Fibroblast of lung (primary cell): ENCODE measurements at regions not wholly inside any gene's neighbourhood (a gene's known extent, or its start where the extent isn't known, plus 50 kb on each side); places are given as distances from the start of the nearest gene placed in this dataset.

Source experiments
- DNase-seq, 2 donors: peaks; one replicate each; pipeline versions ENCODE4 v3.0.0 to v3.0.0-alpha.2; 2010; ENCODE audit warnings: low read depth in 2 of 2
- H2AFZ ChIP-seq: 2 replicates; pipeline ENCODE4 v1.5.1; 2012; ENCODE audit warnings: low read length, control low read depth, inconsistent platforms
- H3K27ac ChIP-seq: 2 replicates; pipeline ENCODE4 v1.5.1; 2011; ENCODE audit warnings: low read length, control low read depth; ENCODE audit not compliant: insufficient read depth
- H3K27me3 ChIP-seq: 2 replicates; pipeline ENCODE4 v1.5.1; 2011; ENCODE audit warnings: mild to moderate bottlenecking, low read length; ENCODE audit not compliant: control insufficient read depth, insufficient read depth
- H3K36me3 ChIP-seq: 2 replicates; pipeline ENCODE4 v1.5.1; 2011; ENCODE audit warnings: low read length; ENCODE audit not compliant: control insufficient read depth, insufficient read depth
- H3K4me1 ChIP-seq: 2 replicates; pipeline ENCODE4 v1.5.1; 2011; ENCODE audit warnings: low read length; ENCODE audit not compliant: control insufficient read depth, insufficient read depth; ENCODE audit errors: extremely low read depth
- H3K4me2 ChIP-seq: 2 replicates; pipeline ENCODE4 v1.5.1; 2011; ENCODE audit warnings: low read length, control low read depth; ENCODE audit not compliant: insufficient read depth; ENCODE audit errors: extremely low read depth
- H3K4me3 ChIP-seq, 4 experiments: fragments of 200-600 bp in 1 of 4; sonication (generic) in 1 of 4; replicated peaks in 1 of 4; 2 replicates each; pipeline ENCODE4 v1.5.1; 2011 to 2016; ENCODE audit warnings: low read length in 4 of 4, low read depth in 3 of 4, mild to moderate bottlenecking in 3 of 4, control low read depth in 2 of 4, inconsistent platforms in 1 of 4, mixed read lengths in 1 of 4; ENCODE audit not compliant: insufficient read depth in 1 of 4; ENCODE audit errors: control extremely low read depth in 1 of 4
- H3K79me2 ChIP-seq: 2 replicates; pipeline ENCODE4 v1.5.1; 2012; ENCODE audit warnings: mild to moderate bottlenecking, low read length, inconsistent platforms; ENCODE audit not compliant: control insufficient read depth, insufficient read depth
- H3K9ac ChIP-seq: 2 replicates; pipeline ENCODE4 v1.5.1; 2011; ENCODE audit warnings: mild to moderate bottlenecking, low read length, control low read depth; ENCODE audit not compliant: insufficient read depth
- H3K9me3 ChIP-seq: 2 replicates; pipeline ENCODE4 v1.5.1; 2012; ENCODE audit warnings: low read depth, low read length; ENCODE audit not compliant: control insufficient read depth, insufficient read depth
- H4K20me1 ChIP-seq: 2 replicates; pipeline ENCODE4 v1.5.1; 2011; ENCODE audit warnings: low read length; ENCODE audit not compliant: control insufficient read depth, insufficient read depth; ENCODE audit errors: extremely low read depth
- CTCF ChIP-seq, 2 donors: IDR thresholded peaks in 1 of 2; conservative IDR thresholded peaks in 1 of 2; 1 replicate in 1 of 2; 2 replicates in 1 of 2; pipeline ENCODE4 v1.5.1; 2011 to 2012; ENCODE audit warnings: low read length in 2 of 2, control low read depth in 1 of 2, inconsistent platforms in 1 of 2, low read depth in 1 of 2, mild to moderate bottlenecking in 1 of 2
- EZH2 ChIP-seq: IDR thresholded peaks from 2 replicates; pipeline ENCODE4 v1.5.1; 2012; ENCODE audit warnings: low read length, control low read depth, mild to moderate bottlenecking; ENCODE audit errors: missing control alignments

GRCh38 chr11:38680746-38681145, 2082.7 kb upstream of the RAG2 start:
- H2AFZ ChIP-seq: no peak overlapping the region
- no peaks in the 10 kb centered on the region for H3K36me3 ChIP-seq
- no peak overlapping the region for H3K4me3 ChIP-seq
- H3K4me1 ChIP-seq: no peaks in the 10 kb centered on the region
- no peak overlapping the region for H3K4me2 ChIP-seq
- no peaks in the 10 kb centered on the region for H3K79me2 ChIP-seq
- no peaks in the 10 kb centered on the region for H4K20me1 ChIP-seq
- H3K27me3 ChIP-seq: no peaks in the 10 kb centered on the region
- H3K9me3 ChIP-seq: no peaks in the 10 kb centered on the region
- H3K9ac ChIP-seq: no peak overlapping the region
- H3K27ac ChIP-seq: no peak overlapping the region
- DNase-seq: no peak
- no peak for TF ChIP-seq EZH2
- TF ChIP-seq CTCF (conservative IDR thresholded peaks at IDR 0.05 in 1 of 2, IDR thresholded peaks at IDR 0.05 in 1 of 2; ENCODE audit: low read depth in 1 of 2, low read length in 2 of 2): no peak

GRCh38 chr11:38680166-38680565, 2082.1 kb upstream of the RAG2 start:
- Histone ChIP-seq H3K79me2 (no peaks in the 10 kb centered on the region), H3K9ac (no peak overlapping the region), H3K36me3 (no peaks in the 10 kb centered on the region), H3K27me3 (no peaks in the 10 kb centered on the region), H3K27ac (no peak overlapping the region), H4K20me1 (no peaks in the 10 kb centered on the region), H3K4me2 (no peak overlapping the region), H2AFZ (no peak overlapping the region), H3K9me3 (no peaks in the 10 kb centered on the region), H3K4me1 (no peaks in the 10 kb centered on the region), H3K4me3 (no peak overlapping the region)
- TF ChIP-seq CTCF (conservative IDR thresholded peaks at IDR 0.05 in 1 of 2, IDR thresholded peaks at IDR 0.05 in 1 of 2; ENCODE audit: low read depth in 1 of 2, low read length in 2 of 2): no peak
- TF ChIP-seq EZH2: no peak
- DNase-seq: no peak

- Histone ChIP-seq H3K36me3 (no peaks in the 10 kb centered on the region), H3K4me3 (no peak overlapping the region), H3K9ac (no peak overlapping the region)
Observed at GRCh38 chr11:38672445-38672844, 2074.4 kb upstream of the RAG2 start.

More at GRCh38 chr11:38672445-38672844, 2074.4 kb upstream of the RAG2 start:
- no peak overlapping the region for H3K27ac ChIP-seq
- H2AFZ ChIP-seq: no peak overlapping the region
- no peaks in the 10 kb centered on the region for H3K79me2 ChIP-seq
- TF ChIP-seq CTCF (conservative IDR thresholded peaks at IDR 0.05 in 1 of 2, IDR thresholded peaks at IDR 0.05 in 1 of 2; ENCODE audit: low read depth in 1 of 2, low read length in 2 of 2) (no peak), EZH2 (no peak)
- H3K4me1 ChIP-seq: no peaks in the 10 kb centered on the region
- no peak overlapping the region for H3K4me2 ChIP-seq
- H4K20me1 ChIP-seq: no peaks in the 10 kb centered on the region
- DNase-seq: no peak
- no peaks in the 10 kb centered on the region for H3K9me3 ChIP-seq
- no peaks in the 10 kb centered on the region for H3K27me3 ChIP-seq
